Stimulated activated CD4-positive, alpha-beta T cell treated with anti-CD3 and anti-CD28 coated beads, TNF-alpha, amount 100 ng/mL, for 24 hours (primary cell): ENCODE measurements at regions not wholly inside any gene's neighbourhood (a gene's known extent, or its start where the extent isn't known, plus 50 kb on each side); places are given as distances from the start of the nearest gene placed in this dataset.

Source experiments
- DNase-seq, 3 experiments: peaks; one replicate each; pipeline ENCODE4 v3.0.0-alpha.2; 2020; ENCODE audit warnings: low read depth in 3 of 3

GRCh38 chr10:69740126-69740525 lies 61.6 kb upstream of the COL13A1 start:
- DNase-seq = no peak

GRCh38 chr10:69741252-69741651 lies 60.5 kb upstream of the COL13A1 start:
- DNase-seq = no peak

- no peak for DNase-seq
Measured at GRCh38 chr10:69741671-69742355, 59.9 kb upstream of the COL13A1 start.

GRCh38 chr10:69742356-69742695 lies 59.4 kb upstream of the COL13A1 start:
- DNase-seq = no peak

- DNase-seq = peak in 1 of 3 experiments; percentile 29
Measured at GRCh38 chr10:69742928-69743602, 58.6 kb upstream of the COL13A1 start.

GRCh38 chr10:69744971-69745370 lies 56.7 kb upstream of the COL13A1 start:
- DNase-seq = no peak

- no peak for DNase-seq
Measured at GRCh38 chr10:69745698-69746097, 56.0 kb upstream of the COL13A1 start.

GRCh38 chr10:69747179-69747578 lies 54.5 kb upstream of the COL13A1 start:
- DNase-seq = no peak

GRCh38 chr10:69748621-69749020 lies 53.1 kb upstream of the COL13A1 start:
- DNase-seq = no peak

- no peak for DNase-seq
Measured at GRCh38 chr10:69749178-69750010, 52.3 kb upstream of the COL13A1 start.

GRCh38 chr10:69750011-69750373 lies 51.7 kb upstream of the COL13A1 start:
- no peak for DNase-seq

- DNase-seq = no peak
Measured at GRCh38 chr10:69750725-69751124, 51.0 kb upstream of the COL13A1 start.

- DNase-seq = no peak
Measured at GRCh38 chr10:69751214-69751613, 50.5 kb upstream of the COL13A1 start.
